IMR-90 (cell line): ENCODE measurements at regions not wholly inside any gene's neighbourhood (a gene's known extent, or its start where the extent isn't known, plus 50 kb on each side); places are given as distances from the start of the nearest gene placed in this dataset.

ENCODE experiments used
- ATAC-seq: fragments of 200-7000 bp; cut with Tn5 transposase; 2 replicates; pipeline ENCODE4 v1.9.1; 2020; ENCODE audit warnings: low read depth, mild to moderate bottlenecking, moderate library complexity
- BruUV-seq: library from RNA; stranded (reverse); fragments of 400-500 nt; replicated peaks from 2 replicates; lab custom pipeline; 2021; lab: Mats Ljungman, UMichigan
- CTCF ChIA-PET: fragments of 300-600 bp; formaldehyde crosslinking; extraction: SDS; loops from one replicate; lab custom pipeline; 2021; ENCODE audit warnings: antibody characterized with exemption; lab: Yijun Ruan, JAX
- POLR2A ChIA-PET: fragments of 300-600 bp; sonication (Branson Sonifier 250); formaldehyde crosslinking; loops from one replicate; lab custom pipeline; 2022; ENCODE audit warnings: antibody characterized with exemption; ENCODE audit not compliant: unreplicated experiment; lab: Charles Lee
- DNase-seq: peaks from one replicate; pipeline ENCODE4 v3.0.0; 2013
- H2AFZ ChIP-seq: replicated peaks from 2 replicates; pipeline ENCODE3; 2013; ENCODE audit warnings: low read length, mild to moderate bottlenecking; ENCODE audit not compliant: poor library complexity
- H2AK5ac ChIP-seq: 2 replicates; pipeline ENCODE4 v1.6.1; 2013; ENCODE audit warnings: low read depth, low read length, inconsistent platforms
- H2AK9ac ChIP-seq: replicated peaks from 2 replicates; pipeline ENCODE3; 2013; ENCODE audit warnings: mild to moderate bottlenecking, low read depth, low read length, moderate library complexity; ENCODE audit not compliant: poor library complexity
- H2BK120ac ChIP-seq: 2 replicates; pipeline ENCODE4 v1.6.1; 2013; ENCODE audit warnings: low read depth, low read length, inconsistent platforms
- H2BK15ac ChIP-seq: 3 replicates; pipeline ENCODE4 v1.6.1; 2013; ENCODE audit warnings: low read depth, low read length, inconsistent platforms
- H2BK20ac ChIP-seq: 2 replicates; pipeline ENCODE4 v1.6.1; 2013; ENCODE audit warnings: low read depth, mild to moderate bottlenecking, inconsistent platforms, low read length, moderate library complexity
- H2BK5ac ChIP-seq: 2 replicates; pipeline ENCODE4 v1.6.1; 2013; ENCODE audit warnings: mild to moderate bottlenecking, low read depth, low read length, inconsistent platforms; ENCODE audit not compliant: poor library complexity, severe bottlenecking
- H3K14ac ChIP-seq: replicated peaks from 2 replicates; pipeline ENCODE4 v1.6.1; 2013; ENCODE audit warnings: low read depth, low read length, inconsistent platforms
- H3K18ac ChIP-seq: 2 replicates; pipeline ENCODE4 v1.6.1; 2013; ENCODE audit warnings: low read depth, low read length, control low read depth
- H3K23ac ChIP-seq: 2 replicates; pipeline ENCODE4 v1.6.1; 2013; ENCODE audit warnings: low read depth, low read length, inconsistent platforms
- H3K27ac ChIP-seq: 2 replicates; pipeline ENCODE4 v1.5.1; 2013; ENCODE audit warnings: mild to moderate bottlenecking, control low read depth, low read length; ENCODE audit not compliant: insufficient read depth
- H3K27me3 ChIP-seq: 2 replicates; pipeline ENCODE4 v1.6.1; 2013; ENCODE audit warnings: low read length; ENCODE audit not compliant: control insufficient read depth, insufficient read depth
- H3K36me3 ChIP-seq: 2 replicates; pipeline ENCODE4 v1.6.1; 2013; ENCODE audit warnings: low read length, mixed read lengths; ENCODE audit not compliant: control insufficient read depth, insufficient read depth
- H3K4ac ChIP-seq: 2 replicates; pipeline ENCODE4 v1.6.1; 2013; ENCODE audit warnings: low read depth, low read length, inconsistent platforms
- H3K4me1 ChIP-seq: 2 replicates; pipeline ENCODE4 v1.6.1; 2013; ENCODE audit warnings: low read length, mixed read lengths; ENCODE audit not compliant: control insufficient read depth, insufficient read depth
- H3K4me2 ChIP-seq: 2 replicates; pipeline ENCODE4 v1.6.1; 2013; ENCODE audit warnings: low read depth, mild to moderate bottlenecking, control low read depth, low read length, moderate library complexity
- H3K4me3 ChIP-seq: 2 replicates; pipeline ENCODE4 v1.5.1; 2013; ENCODE audit warnings: low read depth, mild to moderate bottlenecking, control low read depth, low read length, moderate library complexity; ENCODE audit not compliant: insufficient read depth
- H3K56ac ChIP-seq: 2 replicates; pipeline ENCODE4 v1.6.1; 2013; ENCODE audit warnings: low read length, inconsistent platforms; ENCODE audit not compliant: insufficient read depth; ENCODE audit errors: extremely low read depth
- H3K79me1 ChIP-seq, 2 experiments: 2 replicates each; pipeline ENCODE4 v1.6.1; 2013; ENCODE audit warnings: low read length in 2 of 2, inconsistent platforms in 1 of 2, low read depth in 1 of 2
- H3K9ac ChIP-seq: 2 replicates; pipeline ENCODE4 v1.6.1; 2013; ENCODE audit warnings: low read depth, low read length, control low read depth
- H3K9me1 ChIP-seq: 2 replicates; pipeline ENCODE4 v1.6.1; 2013; ENCODE audit warnings: low read length, inconsistent platforms; ENCODE audit not compliant: insufficient read depth
- H3K9me3 ChIP-seq: 2 replicates; pipeline ENCODE4 v1.6.1; 2013; ENCODE audit warnings: low read length; ENCODE audit not compliant: control insufficient read depth, insufficient read depth
- H4K20me1 ChIP-seq: 2 replicates; pipeline ENCODE4 v1.6.1; 2013; ENCODE audit warnings: low read length, inconsistent platforms; ENCODE audit not compliant: insufficient read depth
- H4K5ac ChIP-seq: 2 replicates; pipeline ENCODE4 v1.6.1; 2013; ENCODE audit warnings: mild to moderate bottlenecking, low read depth, low read length, control low read depth
- H4K8ac ChIP-seq, 2 experiments: 2 replicates each; pipeline ENCODE4 v1.6.1; 2013; ENCODE audit warnings: low read depth in 2 of 2, low read length in 2 of 2, control low read depth in 1 of 2, inconsistent platforms in 1 of 2
- H4K91ac ChIP-seq: 2 replicates; pipeline ENCODE4 v1.6.1; 2013; ENCODE audit warnings: low read depth, low read length, inconsistent platforms; ENCODE audit not compliant: insufficient read depth
- CEBPB ChIP-seq: IDR thresholded peaks from 2 replicates; pipeline ENCODE4 v1.6.1; 2012; ENCODE audit warnings: low read depth, low read length, improper control_type of control experiment
- CHD1 ChIP-seq: IDR thresholded peaks from 2 replicates; pipeline ENCODE4 v1.6.1; 2012; ENCODE audit warnings: low read depth, low read length, improper control_type of control experiment
- MAFK ChIP-seq: IDR thresholded peaks from 2 replicates; pipeline ENCODE4 v1.6.1; 2012; ENCODE audit warnings: low read depth, low read length, improper control_type of control experiment
- MXI1 ChIP-seq: IDR thresholded peaks from 2 replicates; pipeline ENCODE4 v1.6.1; 2012; ENCODE audit warnings: low read depth, mild to moderate bottlenecking, low read length, moderate library complexity, borderline replicate concordance
- RAD21 ChIP-seq: IDR thresholded peaks from 2 replicates; pipeline ENCODE4 v1.6.1; 2012; ENCODE audit warnings: low read length, improper control_type of control experiment
- RCOR1 ChIP-seq: IDR thresholded peaks from 2 replicates; pipeline ENCODE4 v1.6.1; 2012; ENCODE audit warnings: mild to moderate bottlenecking, low read length, improper control_type of control experiment; ENCODE audit not compliant: insufficient replicate concordance
- RFX5 ChIP-seq: IDR thresholded peaks from 2 replicates; pipeline ENCODE4 v1.8.0; 2012; ENCODE audit warnings: low read depth, mild to moderate bottlenecking, low read length, moderate library complexity
- SMC3 ChIP-seq: fragments of 150-350 bp; IDR thresholded peaks from 2 replicates; pipeline ENCODE4 v1.6.1; 2016; ENCODE audit warnings: low read depth, mild to moderate bottlenecking, antibody characterized with exemption, low read length, moderate library complexity
- WGBS, 2 experiments: methylation state at CpG; one replicate each; pipeline versions ENCODE4 v1.1.5 to v1.1.7; 2013; ENCODE audit warnings: missing lambda C conversion rate in 2 of 2; ENCODE audit not compliant: insufficient read length in 1 of 2; ENCODE audit errors: extremely low coverage in 2 of 2; 5-methylcytosine and 5-hydroxymethylcytosine counted together
- dilution Hi-C: fragments of 300-500 bp; cut with HindIII; formaldehyde crosslinking; loops from one replicate; pipeline ENCODE4 v1.14.3; 2018; ENCODE audit warnings: low sequenced_read_pairs; ENCODE audit not compliant: unreplicated experiment
- in situ Hi-C: fragments of 300-500 bp; cut with MboI; formaldehyde crosslinking; loops from 3 replicates; pipeline ENCODE4 v1.14.3; 2019; ENCODE audit warnings: low sequenced_read_pairs, inconsistent platforms, mixed read lengths
- intact Hi-C: fragments of 100-400 bp; cut with micrococcal nuclease; formaldehyde crosslinking; loops from 2 replicates; pipeline ENCODE4 v1.10.0; 2022

- H2AK5ac ChIP-seq: no peak overlapping the region
- no peak overlapping the region for H2BK20ac ChIP-seq
- H3K79me1 ChIP-seq: no peaks in the 10 kb centered on the region
- H3K4ac ChIP-seq: no peak overlapping the region
- H3K14ac ChIP-seq: no peak overlapping the region
- H4K5ac ChIP-seq: no peak overlapping the region
- H4K91ac ChIP-seq: no peak overlapping the region
- H3K4me2 ChIP-seq: no peak overlapping the region
- no peak overlapping the region for H3K56ac ChIP-seq
- H2AK9ac ChIP-seq: no peak overlapping the region
- no peak overlapping the region for H2BK15ac ChIP-seq
- WGBS, 2 experiments: 90% methylated on average over 4 of the region's 8 CpGs; no CpG with 5 or more reads in 1 of the 2 experiments
- no peak for ATAC-seq
- H3K18ac ChIP-seq: no peak overlapping the region
- BruUV-seq: no TSS peak
- DNase-seq: no peak
- no peak overlapping the region for H3K4me3 ChIP-seq
- peaks cover 23% of the 10 kb centered on the region for H3K27me3 ChIP-seq
- POLR2A ChIA-PET: no interaction called here
- no peak overlapping the region for H2BK120ac ChIP-seq
- no peak overlapping the region for H2BK5ac ChIP-seq
- no peak for TF ChIP-seq CHD1
- TF ChIP-seq MAFK: no peak
- TF ChIP-seq CEBPB: no peak
- TF ChIP-seq RCOR1: no peak
- no peak for TF ChIP-seq RAD21
- no peak for TF ChIP-seq SMC3
- TF ChIP-seq RFX5: no peak
- TF ChIP-seq MXI1: no peak
- H4K20me1 ChIP-seq: no peaks in the 10 kb centered on the region
- no peak overlapping the region for H3K27ac ChIP-seq
- peaks cover 3% of the 10 kb centered on the region for H3K9me3 ChIP-seq
- intact Hi-C loops (no loop called here), in situ Hi-C loops (no loop called here), dilution Hi-C loops (no loop called here)
- H3K36me3 ChIP-seq: no peaks in the 10 kb centered on the region
- no peaks in the 10 kb centered on the region for H3K9me1 ChIP-seq
- no peak overlapping the region for H2AFZ ChIP-seq
- H3K9ac ChIP-seq: no peak overlapping the region
- H4K8ac ChIP-seq: no peak overlapping the region
- CTCF ChIA-PET: no interaction called here
- H3K23ac ChIP-seq: no peak overlapping the region
- H3K4me1 ChIP-seq: no peaks in the 10 kb centered on the region
These were observed 200.8 kb upstream of the AGAP1 start for GRCh38 chr2:235293061-235293460.
